ENCODE measurements at regions not wholly inside any gene's neighbourhood (a gene's known extent, or its start where the extent isn't known, plus 50 kb on each side); places are given as distances from the start of the nearest gene placed in this dataset.
"Not testable (repeated sequence)": the region's sequence is repeated elsewhere in the genome, so short reads cannot be mapped to it uniquely, and the experiment has no call there.

DNA sequence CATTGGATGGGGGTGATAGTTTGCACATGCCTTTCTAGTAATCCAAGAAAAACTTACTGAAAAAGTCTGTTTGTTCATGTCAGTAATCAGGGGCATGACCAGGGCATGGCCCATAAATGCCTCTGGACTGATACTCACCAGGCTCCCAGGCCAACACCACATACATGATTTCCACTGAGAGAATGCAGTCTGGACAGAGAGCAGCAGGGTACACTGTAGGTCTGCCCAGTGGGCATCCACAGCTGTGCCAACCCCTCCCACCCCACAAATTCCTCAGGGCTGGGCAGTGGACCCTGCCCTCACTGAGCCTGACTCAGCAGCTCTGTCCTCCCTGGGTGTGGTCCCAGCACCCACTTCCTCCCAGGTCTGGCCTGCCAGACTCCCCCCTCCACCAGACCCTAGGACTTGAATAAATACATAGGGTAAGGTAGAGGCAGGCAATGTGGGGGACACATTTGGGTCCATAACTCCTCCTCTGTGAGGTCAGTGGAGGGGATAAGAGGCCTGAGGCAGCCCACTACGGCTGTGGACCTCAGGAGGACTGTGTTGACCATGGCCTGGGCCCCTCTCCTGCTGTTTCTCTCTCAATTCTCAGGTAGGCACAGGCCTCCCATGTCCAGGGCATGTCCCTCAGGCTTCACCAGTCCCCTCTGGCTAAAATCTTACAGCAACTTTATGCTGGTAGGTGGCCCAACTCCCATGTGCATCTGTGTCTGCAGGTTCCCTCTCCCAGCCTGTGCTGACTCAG is 92.2 kb upstream of the TOP3B start:
- no peak for DNase-seq

DNA sequence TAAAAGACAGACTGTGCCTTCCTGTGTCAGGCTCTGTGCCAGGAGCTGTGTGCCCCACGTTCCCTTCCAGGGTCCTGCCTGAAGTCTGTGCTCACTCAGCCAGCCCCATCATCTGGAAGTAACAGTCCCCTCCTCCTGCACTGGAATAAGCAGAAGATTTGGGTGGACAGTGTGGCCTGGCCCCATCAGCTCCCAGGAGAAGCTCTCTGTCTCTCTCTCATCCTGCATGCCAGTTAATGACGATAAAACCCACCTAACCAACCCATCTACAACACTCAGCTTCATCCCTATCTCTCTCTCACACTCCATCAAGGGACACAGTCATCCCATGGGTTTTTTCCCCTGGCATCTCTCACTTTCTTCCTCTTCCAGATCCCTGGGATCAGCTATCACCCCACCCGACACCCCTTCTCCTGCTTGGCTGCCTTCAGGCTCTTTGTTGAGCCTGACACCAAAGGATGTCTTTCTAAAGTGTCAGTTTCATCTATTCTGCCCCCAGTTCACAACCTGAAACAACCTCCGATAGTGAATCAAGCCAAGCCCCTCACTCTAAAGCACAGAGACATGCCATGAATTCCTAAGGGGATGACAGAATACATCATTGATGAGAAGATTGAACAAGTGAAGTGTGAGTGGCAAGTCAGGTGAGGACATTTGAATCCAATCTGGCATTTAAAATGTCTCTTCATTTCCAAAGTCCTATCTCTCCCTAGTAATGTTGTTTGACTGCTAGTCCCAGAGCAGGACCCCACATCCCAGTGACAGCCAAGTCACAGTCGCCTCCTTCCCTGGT is 91.4 kb upstream of the TOP3B start:
- DNase-seq: no peak

DNA sequence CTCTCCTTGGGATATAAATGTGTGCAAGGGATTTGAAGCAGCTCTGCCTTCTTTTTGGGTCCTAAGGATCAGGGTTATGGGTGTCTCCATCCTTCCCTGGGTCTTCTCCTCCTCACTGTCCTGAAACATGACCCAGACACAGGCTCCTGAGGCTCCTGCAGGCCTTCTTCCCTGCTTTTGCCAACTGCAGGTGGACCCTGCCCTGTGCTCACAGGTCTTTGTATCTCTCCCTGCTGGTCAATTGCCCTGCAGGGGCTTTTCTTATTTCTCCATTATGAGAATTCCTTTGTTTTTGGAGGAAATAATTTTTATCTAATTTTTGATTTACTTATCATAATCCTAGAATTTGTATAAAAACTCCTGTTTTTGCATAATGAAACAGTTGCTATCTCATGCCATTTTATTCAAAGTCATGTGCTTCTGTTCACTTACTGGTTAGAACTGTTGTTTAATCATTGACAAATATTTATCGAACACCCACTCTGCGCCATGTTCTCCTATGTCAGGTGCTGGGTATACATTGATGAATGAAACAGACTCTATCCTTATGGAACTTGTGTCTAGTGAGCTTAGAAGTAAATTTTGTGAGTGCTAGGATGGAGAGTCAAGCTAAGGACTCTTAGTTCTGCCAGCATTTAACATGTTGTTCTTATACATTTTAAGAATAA is 89.7 kb upstream of the TOP3B start:
- DNase-seq: no peak

DNA sequence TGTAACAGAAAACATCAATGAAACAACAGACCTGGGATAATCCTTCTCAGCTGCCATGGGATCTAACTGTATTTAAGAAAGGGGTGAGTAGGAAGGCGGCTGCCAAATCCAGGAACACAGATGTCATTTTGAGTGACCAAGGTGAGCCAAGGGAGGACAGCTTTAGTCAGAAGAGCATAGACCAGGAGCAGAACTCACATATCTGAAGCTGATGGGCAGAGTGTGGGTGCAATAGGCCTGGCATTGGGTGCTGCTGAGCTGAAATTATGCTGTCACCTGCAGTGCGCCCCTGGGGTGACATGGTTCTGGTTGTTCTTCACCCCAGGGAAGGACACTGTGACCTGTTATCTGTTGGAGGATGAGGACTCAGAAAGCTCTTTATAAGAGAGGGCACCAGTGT is 88.9 kb upstream of the TOP3B start:
- DNase-seq: no peak

DNA sequence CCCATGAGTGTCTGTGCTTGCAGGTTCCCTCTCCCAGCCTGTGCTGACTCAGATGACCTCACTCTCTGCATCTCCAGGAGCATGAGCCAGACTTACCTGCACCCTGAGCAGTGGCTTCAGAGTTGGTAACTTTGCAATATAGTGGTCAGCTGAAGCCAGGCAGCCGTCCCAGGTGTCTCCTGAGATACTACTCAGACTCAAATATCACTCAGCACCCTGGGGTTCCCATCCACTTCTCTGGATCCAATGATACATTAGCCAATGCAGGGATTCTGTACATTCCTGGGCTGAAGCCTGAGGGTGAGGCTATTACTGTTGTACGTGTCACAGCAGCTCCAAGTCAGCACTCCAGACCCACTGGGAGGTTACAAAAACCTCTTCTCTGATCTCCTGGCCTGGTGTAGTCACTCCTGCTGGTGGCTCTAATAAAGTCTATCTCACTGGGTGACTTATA is 87.8 kb upstream of the TOP3B start:
- no peak for DNase-seq

DNA sequence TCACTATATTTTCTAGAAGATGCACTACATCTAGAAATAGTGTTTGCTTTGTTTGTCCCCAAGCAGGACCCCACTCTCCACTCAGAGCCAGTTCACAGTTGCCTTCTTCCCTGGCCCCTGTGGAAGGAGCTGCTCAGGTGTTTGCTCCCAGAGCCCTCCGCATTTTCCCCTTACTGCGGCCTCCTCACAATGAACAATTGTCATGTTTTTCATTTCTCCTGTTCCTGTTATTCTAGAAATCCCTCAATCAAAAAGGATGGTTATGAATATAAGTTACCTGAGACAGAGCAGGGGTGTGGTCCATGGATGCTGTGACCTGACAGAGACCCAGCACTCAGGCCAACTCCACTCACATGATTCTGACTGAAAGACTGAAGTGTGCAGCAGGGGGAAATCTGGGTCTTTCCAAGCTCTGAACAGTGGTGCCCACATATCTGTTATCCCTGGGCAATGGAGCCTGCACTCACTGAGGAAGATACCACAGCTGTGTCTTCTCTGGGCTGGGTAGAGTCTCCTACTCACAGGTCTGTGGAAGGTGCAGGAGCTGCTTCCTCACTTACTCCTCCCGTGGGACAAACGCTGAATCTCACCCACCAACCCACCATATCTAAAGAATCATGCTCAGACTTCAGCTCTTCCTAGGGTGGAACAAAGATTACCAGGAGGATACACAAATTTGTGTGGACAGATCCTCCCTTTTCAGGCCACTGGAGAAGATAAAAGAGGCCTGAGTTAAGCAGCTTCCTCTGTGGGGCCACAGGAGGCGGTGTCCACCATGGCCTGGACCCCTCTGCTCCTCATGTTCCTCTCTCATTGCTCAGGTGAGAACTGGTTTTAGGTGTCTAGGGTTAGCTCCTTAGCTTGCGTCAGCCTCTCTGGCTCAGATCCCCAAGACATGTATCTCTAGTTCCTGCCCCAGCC is 87.1 kb upstream of the TOP3B start:
- DNase-seq: no peak

DNA sequence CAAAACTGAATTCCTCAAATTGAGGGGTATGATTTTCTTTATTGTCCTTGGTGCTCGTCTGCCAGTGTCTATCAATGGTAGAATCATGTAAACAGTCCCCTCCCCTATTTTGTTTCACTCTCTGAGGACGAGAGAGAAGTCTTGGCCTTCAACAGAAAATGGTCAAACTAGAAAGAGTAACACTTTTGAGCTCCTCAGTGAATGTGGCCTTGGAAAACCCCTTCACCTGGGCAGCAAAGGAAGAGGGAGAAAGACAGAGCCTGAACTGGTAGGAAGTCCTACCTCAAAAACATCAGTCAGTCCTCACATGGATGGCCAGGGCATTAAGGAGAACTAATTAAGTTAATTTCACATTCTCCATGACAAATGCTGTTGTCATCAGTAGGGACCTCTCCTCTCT is 86.1 kb upstream of the TOP3B start:
- DNase-seq: no peak

DNA sequence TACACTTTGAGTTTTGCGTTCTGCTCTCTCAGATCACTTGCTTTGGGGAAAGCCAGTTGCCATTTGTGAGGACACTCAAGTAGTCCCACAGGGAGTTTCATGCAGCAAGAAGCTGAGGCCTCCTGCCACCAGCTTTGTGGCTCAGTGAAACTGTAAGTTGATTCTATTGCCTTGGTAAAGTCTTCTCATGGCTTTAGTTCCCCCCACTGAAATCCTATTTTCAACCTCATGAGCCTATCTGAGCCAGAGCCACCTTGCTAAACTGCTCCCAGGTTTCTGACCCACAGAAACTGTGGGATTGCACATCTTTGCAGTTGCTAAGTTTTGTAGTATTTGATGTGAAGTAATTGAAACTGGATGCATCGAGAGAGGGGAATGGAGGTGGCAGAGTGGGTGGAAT is 85.4 kb upstream of the TOP3B start:
- DNase-seq: no peak

DNA sequence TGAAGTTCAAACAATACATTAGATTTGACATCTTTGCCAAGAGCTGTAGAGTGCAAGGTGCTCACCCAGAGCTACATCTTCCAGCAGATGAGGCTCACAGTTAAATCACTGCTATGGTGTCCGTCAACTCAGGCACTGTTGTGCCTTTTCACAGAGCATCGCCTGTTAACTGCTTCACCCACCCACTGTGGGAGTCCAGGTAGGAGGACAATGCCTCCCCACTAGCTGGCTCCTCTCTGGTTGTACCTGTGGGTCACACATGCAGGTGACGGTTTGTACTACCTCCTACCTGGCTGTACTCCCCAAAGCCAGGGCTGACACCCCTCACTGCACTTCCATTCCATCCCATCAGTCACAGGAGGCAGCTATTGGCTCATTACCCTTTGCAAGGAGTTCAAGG is 84.6 kb upstream of the TOP3B start:
- DNase-seq: no peak

DNA sequence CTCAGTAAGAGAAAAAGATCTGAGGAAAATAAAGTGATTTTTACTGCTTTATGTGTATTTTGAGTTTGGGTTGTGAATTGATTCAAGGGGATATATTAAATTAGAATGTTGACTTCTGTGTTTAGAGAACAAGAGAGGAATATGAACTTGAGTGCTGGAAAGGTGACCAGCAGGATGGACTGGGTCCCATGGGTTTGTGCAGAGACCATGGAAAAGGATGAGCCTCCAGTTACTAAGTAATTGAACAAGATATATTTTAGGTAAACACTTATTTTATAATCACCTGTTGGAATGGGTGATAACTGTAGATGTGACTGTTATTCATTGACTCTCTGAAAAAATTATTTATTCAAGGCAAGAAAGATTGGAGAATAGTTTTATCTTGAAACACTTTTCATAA is 82.0 kb upstream of the TOP3B start:
- no peak for DNase-seq

DNA sequence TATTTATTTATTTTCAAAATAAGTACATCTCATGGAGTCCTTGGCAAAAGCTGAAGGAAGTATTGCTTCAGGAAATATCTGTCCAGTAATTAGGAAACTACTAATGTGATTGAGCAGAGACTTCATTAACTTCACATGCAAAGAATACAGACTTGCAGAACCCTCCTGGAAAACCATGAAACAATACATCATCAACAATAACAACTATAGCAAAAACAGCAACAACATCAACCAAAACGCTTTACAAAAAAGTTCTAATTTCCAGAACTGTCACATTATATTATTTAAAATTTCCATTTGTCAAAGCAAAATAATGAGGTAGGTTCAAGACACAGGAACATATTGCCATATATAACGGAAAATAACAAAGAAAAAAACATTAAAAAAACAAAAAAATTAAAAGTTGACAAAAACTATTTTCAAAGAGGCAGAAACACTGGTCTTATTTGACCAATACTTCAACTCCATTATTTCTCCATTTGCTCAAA is 79.8 kb upstream of the TOP3B start:
- no peak for DNase-seq

DNA sequence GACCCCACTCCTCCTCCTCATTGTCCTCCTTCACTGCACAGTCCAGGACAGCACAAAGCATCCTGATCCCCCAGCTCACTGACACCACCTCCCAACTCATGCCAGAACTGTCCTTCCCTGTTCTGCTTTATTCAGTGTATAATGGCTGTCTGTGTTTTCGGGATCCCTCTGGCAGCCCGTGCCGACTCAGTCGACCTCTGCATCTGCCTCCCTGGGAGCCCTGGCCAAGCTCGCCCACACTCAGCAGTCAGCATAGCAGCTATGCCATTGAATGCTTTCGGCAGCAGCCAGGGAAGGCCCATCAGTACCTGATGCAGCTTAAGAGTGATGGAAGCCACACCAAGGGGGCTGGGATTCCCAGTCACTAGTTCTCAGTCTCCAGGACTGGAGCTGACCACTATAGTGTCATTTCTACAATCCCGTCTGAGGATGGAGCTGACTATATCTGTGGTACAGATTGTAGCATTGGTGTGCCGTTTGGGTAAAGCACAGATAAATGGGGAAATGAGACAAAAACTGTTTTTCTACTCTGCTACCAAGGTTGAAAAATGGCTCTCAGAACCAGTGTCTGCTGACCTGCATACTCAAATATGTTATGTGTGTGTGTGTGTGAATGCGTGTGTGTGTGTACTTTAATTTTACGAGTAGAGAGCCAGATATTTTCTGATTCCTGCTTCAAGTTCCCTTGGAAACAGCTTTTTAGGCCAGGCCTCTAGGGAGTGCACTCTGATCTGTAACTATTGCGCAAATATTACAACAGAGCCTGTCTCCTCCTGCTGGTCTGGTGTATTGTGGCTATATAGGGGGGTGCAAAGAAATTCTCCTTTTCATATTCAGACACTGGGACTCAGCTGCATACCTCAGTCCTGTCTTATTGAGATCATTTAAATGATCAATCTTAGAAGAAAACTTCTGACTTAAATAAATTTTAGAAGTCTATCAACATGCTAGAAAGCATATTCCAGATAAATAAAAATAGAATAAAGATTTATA is 78.8 kb upstream of the TOP3B start:
- DNase-seq: peak; percentile 40

DNA sequence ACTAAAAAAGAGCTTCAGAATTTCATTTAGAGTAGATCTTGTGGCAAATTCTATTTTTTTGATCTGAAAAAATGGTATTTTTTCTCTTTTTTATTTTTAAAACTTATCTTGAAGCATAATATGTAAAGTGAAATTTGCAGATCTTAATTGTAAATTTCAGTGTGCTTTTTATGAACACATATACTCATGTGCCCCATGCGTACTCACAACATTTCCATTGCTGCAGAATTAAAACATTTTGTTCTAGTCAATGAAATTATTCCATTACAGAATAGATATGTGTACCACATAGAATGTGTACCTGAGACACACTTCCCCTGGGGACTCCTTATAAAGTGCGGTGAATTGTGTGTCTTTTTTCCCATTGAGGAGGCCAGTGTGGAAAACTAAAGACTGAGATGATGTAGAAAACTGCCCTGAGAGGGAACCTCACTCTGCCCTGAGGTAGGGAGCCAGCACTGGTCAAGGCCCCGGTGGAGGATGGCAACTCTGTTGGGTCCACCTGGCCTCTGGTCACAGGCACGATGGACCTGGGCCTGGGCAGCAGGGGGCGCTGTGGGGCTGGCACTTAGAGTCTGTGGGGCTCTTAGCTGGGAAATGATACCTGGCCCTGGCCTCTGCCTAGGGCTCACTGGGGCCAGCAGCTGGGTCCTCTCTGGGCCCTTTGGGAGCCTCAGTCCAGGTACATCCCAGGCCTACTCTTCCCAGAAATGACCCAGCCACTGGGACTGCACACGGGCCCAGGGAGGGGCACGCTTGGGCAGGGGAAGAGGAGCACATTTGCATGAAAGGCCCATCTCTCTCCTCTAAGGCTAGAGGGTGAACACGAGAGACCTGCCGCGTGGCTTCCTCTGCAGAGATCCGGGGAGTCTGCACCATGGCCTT is 77.9 kb upstream of the TOP3B start:
- DNase-seq: no peak

DNA sequence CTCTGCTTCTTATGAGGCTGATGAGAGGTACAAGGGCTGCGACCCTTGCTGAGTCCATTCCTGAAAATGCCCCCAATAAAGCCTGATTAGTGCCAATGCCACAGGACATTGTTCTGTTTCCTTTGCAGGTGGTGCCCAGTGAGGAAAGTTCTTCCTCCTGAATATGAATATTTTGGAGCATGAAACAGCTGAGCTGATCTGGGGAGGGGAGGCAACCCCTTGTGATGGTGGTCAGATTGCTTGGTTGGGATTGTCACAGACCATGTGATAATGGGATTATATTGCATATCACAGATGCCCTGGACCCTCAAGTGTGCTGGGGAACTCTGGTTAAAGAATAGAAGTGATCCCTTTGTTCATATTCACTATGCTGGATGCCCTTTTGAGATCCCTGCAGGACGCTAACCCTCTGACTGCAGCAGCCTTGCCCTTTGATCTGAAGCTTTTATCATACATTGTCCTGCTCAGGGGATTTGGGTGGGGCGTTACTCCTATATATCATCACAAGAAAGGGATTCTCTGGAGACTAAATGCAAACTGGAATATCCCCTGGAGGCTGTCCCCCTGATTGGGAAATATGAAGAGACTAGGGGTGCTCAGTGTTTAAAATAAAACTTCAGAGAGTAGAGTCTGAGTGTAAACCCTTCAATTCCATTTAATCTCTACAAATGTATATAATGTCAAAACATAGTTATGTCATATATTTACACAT is 76.9 kb upstream of the TOP3B start:
- no peak for DNase-seq

DNA sequence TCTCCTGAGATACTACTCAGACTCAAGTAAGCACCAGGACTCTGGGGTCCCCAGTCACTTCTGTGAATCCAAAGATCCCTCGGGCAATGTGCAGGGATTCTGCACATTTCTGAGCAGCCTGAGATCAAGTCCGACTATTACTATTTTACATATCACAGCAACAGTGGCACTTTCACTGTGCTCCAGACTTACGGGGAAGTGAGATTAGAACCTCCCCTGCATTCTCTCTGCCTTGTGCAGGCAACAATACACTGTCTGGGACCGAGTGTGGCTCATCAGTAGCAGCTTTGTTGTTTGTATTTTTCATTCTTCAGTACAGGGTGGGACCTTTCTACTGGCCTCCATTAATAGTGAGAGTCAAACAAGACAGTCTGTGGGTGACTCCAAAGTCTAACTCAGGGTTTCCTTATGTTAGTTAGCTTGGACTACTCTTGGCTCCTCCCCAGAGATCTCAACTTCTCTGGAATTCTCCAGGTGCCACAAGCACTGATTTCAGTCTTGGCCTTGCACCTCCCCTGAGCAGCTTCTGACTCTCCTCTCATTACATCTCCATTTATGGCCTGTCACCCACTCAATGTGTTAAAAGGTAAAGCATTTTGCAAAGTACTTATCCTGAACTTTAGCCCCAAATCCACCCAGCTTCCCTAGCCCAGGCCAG is 76.2 kb upstream of the TOP3B start:
- no peak for DNase-seq

DNA sequence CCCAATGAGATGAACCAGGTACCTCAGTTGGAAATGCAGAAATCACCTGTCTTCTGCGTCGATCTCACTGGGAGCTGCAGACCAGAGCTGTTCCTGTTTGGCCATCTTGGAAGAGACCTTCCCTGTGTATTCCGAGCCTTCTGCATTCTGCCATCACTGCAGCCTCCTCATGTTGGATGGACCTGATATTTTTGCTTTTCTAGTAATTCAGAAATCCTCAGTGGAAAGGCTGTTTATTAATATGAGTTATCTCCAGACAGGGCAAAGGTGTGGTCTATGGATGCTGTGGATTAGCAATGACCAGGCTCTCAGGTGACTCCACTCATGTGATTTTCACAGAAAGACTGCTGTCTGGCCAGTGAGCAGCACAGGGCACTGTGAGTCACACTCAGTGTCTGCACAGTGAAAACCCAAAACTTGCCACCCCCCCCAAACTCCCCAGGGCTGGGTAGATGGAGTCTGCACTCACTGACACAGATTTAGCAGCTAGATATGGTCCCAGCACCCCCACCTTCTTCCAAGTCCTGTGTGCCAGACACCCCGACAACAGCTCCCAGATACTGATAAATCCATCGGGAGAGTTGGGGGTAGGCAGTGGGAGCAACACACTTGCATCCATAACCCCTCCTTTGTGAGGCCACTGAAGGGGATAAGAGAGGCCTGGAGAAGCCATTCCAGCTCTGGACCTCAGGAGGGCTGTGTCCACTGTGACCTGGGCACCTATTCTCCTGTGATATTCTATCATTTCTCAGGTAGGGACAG is 75.2 kb upstream of the TOP3B start:
- DNase-seq: no peak

DNA sequence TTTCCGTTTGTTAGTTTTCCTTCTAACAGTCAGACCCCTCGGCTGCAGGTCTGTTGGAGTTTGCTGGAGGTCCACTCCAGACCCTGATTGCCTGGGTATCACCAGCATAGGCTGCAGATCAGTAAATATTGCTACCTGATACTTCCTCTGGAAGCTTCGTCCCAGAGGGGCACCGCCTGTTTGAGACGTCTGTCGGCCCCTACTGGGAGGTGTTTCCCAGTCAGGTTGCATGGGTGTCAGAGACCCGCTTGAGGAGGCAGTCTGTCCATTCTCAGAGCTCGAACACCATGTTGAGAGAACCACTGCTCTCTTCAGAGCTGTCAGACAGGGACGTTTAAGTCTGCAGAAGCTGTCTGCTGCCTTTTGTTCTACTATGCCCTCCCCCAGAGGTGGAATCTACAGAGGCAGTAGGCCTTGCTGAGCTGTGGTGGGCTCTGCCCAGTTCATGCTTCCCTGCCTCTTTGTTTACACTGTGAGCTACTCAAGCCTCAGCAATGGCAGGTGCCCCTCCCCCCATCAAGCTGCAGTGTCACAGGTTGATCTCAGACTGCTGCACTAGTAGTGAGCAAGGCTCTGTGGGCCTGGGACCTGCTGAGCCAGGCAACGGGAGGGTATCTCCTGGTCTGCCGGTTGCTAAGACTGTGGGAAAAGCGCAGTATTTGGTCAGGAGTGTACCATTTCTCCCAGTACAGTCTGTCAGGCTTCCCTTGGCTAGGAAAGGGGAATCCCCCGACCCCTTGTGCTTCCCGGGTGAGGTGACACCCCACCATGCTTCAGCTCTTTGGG is 74.4 kb upstream of the TOP3B start:
- not testable (repeated sequence) for DNase-seq
